GM04503 (cell line): ENCODE measurements at regions not wholly inside any gene's neighbourhood (a gene's known extent, or its start where the extent isn't known, plus 50 kb on each side); places are given as distances from the start of the nearest gene placed in this dataset.
A peak's percentile ranks its signal among the peaks of the same experiment; 100 is the strongest.
"Not testable (repeated sequence)": the region's sequence is repeated elsewhere in the genome, so short reads cannot be mapped to it uniquely, and the experiment has no call there.

ENCODE experiments used
- DNase-seq: peaks from one replicate; pipeline ENCODE4 v3.0.0-alpha.2; 2012; ENCODE audit warnings: low read depth

DNA sequence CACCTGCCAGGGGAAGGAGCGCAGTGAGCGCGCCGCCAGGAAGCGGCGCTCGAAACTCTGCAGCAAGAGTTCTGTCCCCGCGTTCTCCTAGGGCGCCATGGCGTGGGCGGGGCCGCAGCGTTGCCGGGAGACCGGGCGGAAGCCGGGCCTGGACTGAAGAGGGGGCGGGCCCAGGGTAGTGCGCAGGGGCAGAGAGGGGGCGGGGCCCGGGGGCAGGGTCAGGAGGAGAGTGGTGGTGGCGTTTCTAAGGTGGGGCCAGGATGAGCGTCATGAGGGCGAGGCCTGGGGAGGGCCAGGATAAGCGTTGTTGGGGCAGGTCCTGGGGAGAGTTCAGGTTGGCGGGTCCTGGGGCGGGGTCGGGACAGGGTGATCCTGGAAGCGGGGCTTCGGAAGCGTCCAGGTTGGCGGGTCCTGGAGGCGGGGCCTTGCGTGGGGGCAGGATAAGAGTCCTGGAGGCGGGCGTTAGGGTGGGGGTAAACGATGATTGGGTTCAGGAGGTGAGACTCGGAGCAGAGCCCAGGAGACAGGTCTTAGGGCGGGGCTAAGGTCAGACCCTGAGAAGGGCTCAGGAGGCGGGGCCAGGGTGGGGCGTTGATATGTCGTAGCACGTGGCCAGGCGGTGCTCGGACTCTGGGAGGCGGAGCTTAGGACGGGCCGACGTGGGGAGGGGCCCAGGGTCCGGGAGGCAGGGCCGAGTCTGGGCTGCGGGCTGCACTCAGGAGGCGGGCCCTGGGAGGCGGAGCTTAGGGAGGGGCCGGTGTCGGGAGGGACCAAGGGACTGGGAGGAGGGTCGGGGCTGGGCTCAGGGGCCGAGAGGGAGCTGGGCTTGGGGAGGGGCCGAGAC is 189.4 kb downstream of the ADRA2C start:
- DNase-seq: peak; percentile 92

GRCh38 chr4:3956165-3956867 is 190.1 kb downstream of the ADRA2C start:
- DNase-seq: not testable (repeated sequence)

- not testable (repeated sequence) for DNase-seq
Observed at GRCh38 chr4:3961091-3961672, 195.0 kb downstream of the ADRA2C start.

DNA sequence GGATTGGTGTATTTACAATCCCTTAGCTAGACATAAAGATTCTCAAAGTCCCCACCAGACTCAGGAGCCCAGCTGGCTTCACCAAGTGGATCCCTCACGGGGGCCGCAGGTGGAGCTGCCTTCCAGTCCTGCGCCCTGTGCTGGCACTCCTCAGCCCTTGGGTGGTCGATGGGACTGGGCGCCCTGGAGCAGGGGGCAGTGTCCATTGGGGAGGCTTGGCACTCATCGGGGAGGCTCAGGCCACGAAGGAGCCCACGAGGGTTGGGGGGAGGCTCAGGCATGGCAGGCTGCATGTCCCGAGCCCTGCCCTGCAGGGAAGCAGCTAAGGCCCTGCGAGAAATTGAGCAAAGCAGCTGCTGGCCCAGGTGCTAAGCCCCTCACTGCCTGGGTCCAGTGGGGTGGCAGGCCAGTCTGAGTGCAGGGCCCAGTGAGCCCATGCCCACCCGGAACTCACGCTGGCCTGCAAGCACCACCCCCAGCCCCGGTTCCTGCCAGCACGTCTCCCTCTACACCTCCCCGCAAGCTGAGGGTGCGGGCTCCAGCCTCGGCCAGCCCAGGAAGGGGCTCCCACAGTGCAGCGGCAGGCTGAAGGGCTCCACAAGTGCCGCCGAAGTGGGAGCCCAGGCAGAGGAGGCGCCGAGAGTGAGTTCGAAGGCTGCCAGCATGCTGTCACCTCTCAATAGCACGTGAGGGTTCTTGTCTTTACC is 198.5 kb downstream of the ADRA2C start:
- DNase-seq: not testable (repeated sequence)

DNA sequence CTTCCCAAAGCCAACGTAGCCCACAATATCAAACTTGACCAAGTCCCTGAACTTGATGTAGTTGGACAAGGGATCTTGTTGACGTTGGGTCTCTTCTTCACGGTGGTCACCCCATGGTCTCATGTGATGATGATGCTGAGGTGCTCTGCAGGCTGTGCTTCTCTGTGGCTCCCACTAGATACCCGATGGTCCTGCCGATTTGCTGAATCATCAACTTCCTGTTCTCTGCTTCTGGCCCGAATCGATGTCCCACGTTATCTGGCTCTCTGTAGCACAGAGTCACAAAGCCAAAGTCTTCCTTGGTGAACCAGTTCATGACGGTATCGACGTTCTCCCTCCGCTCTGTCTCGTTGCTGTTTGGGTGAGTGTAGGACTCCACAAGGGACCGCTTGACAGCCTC is 201.0 kb downstream of the ADRA2C start:
- not testable (repeated sequence) for DNase-seq

GRCh38 chr4:3972626-3973025 is 206.4 kb downstream of the ADRA2C start:
- DNase-seq: not testable (repeated sequence)

DNA sequence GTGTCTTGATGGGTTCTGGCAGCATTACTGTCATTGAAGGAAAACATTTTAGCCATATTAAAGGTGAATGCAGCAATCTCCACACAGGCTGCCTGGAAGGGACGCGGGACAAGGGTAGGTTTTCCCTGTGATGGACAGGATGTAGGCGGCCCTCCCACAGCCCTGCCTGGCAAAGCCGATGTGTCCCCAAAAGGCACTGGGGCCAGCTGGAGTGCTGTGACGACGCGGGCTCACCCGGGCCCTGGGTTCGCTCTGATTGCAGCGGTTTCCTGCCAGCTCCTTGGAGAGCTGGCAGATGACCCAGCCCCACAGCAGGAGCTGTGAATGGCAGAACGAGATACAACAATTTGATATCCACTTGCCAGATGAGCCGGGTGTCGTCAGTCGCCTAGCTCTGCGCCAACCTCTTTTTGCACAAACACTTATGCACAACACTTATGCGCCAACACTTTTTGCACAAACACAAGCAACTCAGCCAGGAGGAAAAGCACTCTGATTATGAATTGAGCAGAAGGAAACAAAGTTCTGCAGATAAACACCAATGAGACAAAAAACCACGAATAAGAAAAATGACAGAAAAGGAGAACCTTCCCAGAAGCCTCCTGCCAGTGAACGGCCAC is 207.5 kb downstream of the ADRA2C start:
- DNase-seq: not testable (repeated sequence)

DNA sequence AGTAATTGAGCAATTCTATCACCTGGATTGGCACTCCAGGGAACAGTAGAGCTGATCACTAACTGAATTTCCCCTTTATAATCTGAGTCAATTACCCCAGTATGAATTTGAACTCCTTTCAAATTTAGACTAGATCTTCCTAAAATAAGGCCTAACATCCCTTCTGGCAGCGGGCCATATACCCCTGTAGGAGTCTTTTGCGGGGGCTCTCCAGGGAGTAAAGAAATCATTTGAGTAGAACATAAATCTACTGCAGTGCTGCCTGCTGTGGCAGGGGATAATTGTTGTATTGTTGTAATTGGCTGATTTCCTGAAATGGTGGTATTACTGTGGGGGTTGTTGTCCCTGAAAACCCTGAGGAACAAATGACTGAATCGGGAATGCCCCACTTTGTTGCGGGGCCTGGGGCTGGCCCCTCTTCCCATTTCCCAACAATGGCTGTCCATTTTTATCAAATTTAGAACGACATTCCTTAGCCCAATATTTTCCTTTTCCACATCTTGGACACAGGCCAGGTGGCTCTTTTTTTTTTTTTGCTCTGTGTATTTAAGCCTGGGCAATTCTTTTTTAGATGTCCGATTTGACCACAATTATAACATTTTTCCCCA is 217.4 kb downstream of the ADRA2C start:
- not testable (repeated sequence) for DNase-seq

DNA sequence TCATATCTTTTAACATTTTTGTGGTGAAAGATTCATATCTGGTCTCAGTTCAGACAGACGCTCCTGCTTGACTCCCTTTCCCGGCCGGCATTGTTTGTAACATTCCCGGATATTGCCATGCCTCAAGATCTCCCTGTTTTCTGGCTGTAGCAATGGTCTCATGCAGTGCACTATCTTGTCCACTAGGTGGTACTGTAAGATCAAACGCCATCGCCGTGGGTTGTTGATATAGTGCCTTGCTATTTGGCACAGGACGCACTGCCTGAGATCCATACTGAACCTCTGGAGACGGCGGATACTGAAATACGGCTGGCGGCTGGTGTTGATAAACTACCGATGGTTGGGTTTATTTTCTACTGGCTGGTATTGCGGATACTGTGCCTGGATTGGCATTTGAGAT is 218.6 kb downstream of the ADRA2C start:
- not testable (repeated sequence) for DNase-seq

- not testable (repeated sequence) for DNase-seq
Observed at GRCh38 chr4:3986412-3986811, 220.2 kb downstream of the ADRA2C start.

DNA sequence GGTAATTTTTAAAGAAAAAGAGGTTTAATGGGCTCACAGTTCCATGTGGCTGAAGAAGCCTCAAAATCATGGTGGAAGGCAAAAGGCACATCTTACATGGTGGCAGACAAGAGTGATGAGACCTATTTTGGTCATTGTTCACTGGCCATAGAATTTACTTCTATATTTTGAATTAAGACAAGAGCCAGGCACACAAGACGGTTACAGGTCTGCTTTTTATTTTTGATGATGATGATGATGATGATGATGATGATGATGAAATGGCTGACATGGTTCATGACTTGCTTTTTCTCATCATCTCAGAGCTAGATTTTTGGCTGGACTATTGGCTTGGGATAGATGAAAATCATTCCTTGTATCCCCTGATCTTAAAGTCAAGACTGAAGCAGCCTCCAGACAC is 229.3 kb downstream of the OTOP1 start:
- not testable (repeated sequence) for DNase-seq

- not testable (repeated sequence) for DNase-seq
Observed at GRCh38 chr4:4004036-4004435, 222.7 kb downstream of the OTOP1 start.

DNA sequence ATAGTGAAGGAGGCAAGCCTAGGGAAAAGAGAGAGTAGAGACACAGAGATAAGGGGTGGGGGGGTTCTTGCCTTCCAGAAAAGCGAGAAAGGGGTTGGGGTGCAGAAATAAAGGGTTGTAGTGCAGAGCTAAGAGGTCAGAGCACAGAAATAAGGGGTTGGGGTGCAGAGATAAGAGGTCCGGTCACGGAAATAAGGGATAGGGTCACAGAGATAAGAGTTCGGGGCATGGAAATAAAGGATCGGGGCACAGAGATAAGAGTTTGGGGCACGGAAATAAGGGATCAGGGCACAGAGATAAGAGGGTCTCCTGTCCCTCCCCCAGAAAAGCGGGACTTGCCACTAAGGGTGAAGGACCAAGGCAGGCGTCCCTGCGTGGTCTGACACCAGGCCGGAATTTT is 222.0 kb downstream of the OTOP1 start:
- DNase-seq: not testable (repeated sequence)

GRCh38 chr4:4006356-4006755 is 220.4 kb downstream of the OTOP1 start:
- DNase-seq: not testable (repeated sequence)

- not testable (repeated sequence) for DNase-seq
Observed at GRCh38 chr4:4019071-4019470, 207.7 kb downstream of the OTOP1 start.

DNA sequence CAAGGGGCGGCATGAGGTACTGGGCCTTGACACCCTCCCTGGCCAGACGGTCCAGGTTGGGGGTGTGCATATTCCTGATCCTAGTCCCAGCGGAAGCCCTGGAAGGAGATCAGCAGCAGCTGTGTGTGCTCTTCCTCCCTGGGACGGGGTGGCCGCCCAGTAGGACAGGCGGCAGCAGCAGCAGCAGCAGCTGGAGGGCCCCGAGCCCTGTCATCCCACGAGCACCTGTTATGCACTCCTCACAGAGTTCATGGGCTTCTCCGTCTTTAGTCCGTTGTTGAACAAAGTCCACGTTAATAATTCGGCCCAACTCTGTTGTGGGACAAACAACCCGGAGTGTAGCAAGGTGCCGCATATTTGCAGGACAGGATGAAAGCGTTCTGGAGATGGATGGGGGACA is 205.6 kb downstream of the OTOP1 start:
- DNase-seq: not testable (repeated sequence)

DNA sequence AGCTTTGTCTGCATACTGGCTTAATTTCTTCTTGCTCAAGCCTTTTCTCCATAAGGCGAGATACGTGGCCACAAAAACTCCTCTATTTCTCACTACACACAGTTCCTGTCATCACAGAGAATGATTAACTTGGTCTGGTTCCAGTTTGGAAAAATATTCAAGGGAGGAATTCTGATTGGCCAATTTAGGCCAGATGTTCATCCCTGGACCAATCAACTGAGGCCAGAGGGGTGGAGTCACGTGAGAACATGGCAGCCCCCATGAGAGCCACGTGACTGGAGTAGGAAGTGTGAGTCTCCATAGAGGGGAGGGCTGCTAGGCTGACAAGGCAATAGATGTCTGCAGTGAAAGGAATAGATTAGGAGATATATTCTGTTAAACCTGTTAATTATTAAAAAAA is 200.0 kb downstream of the OTOP1 start:
- not testable (repeated sequence) for DNase-seq

GRCh38 chr4:4028752-4029151 is 198.0 kb downstream of the OTOP1 start:
- DNase-seq: not testable (repeated sequence)

DNA sequence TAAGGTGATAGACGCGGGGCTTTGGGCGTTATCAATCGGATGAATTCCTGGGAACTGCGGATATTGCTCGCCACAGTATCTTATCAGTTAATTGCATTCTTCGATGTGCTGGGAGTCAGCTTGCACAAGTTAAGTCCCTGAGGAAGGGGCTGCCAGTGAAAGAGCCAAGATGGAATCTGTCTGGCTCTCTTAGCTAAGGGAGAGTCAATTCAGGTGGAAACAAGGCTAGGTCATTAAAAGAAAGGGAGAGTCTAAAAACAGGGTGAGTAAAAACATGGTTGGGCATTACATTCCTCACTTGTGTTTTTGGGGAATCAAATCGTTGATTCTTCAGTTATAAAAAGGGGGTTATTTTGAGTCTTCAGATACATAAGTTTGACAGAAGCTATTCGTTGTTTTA is 196.2 kb downstream of the OTOP1 start:
- not testable (repeated sequence) for DNase-seq

GRCh38 chr4:4031446-4032135 is 195.1 kb downstream of the OTOP1 start:
- not testable (repeated sequence) for DNase-seq

GRCh38 chr4:4032364-4032763 is 194.4 kb downstream of the OTOP1 start:
- DNase-seq: not testable (repeated sequence)
